ENCODE measurements at regions not wholly inside any gene's neighbourhood (a gene's known extent, or its start where the extent isn't known, plus 50 kb on each side); places are given as distances from the start of the nearest gene placed in this dataset.
"Not testable (repeated sequence)": the region's sequence is repeated elsewhere in the genome, so short reads cannot be mapped to it uniquely, and the experiment has no call there.

- Histone ChIP-seq H3K27ac (ENCODE audit: low read length in 2 of 2) (no peak overlapping the region), H3K27me3 (replicated peaks in 1 of 4; ENCODE audit: control extremely low read depth in 1 of 4, control insufficient read depth in 3 of 4, insufficient read depth in 4 of 4, low read length in 3 of 4) (no peaks in the 10 kb centered on the region), H3K79me2 (ENCODE audit: control insufficient read depth, insufficient read depth, low read length) (no peaks in the 10 kb centered on the region), H4K20me1 (ENCODE audit: control insufficient read depth, insufficient read depth, low read length, poor library complexity, severe bottlenecking) (no peaks in the 10 kb centered on the region), H2AFZ (ENCODE audit: insufficient read depth, low read depth, low read length, poor library complexity, severe bottlenecking) (no peak overlapping the region), H3K36me3 (replicated peaks in 1 of 2; ENCODE audit: control extremely low read depth in 1 of 2, control insufficient read depth in 1 of 2, extremely low read depth in 1 of 2, insufficient read depth in 2 of 2, low read length in 1 of 2) (no peaks in the 10 kb centered on the region), H3K4me2 (replicated peaks; ENCODE audit: low read depth, low read length, poor library complexity, severe bottlenecking) (no peak overlapping the region), H3K4me3 (ENCODE audit: control extremely low read depth in 1 of 5, extremely low read depth in 1 of 5, insufficient read depth in 1 of 5, low read depth in 2 of 5, low read length in 4 of 5) (no peak overlapping the region), H3K4me1 (ENCODE audit: control insufficient read depth in 2 of 2, insufficient read depth in 2 of 2, low read length in 2 of 2) (no peaks in the 10 kb centered on the region), H3K9ac (ENCODE audit: low read length) (no peak overlapping the region), H3K9me3 (ENCODE audit: control extremely low read depth in 1 of 3, control insufficient read depth in 2 of 3, insufficient read depth in 1 of 3, low read length in 2 of 3) (no peaks in the 10 kb centered on the region)
- ChIA-PET CTCF (no interaction called here), POLR2A (no interaction called here)
- Mint-ChIP-seq H3K4me3 (no peak overlapping the region), H3K4me1 (no peaks in the 10 kb centered on the region), H3K27me3 (no peaks in the 10 kb centered on the region), H3K27ac (no peak overlapping the region), H3K9me3 (ENCODE audit: insufficient read depth) (peaks cover 7% of the 10 kb centered on the region)
- ATAC-seq (ENCODE audit: low read depth), result no peak
- WGBS (ENCODE audit: insufficient coverage), result 57% methylated on average over 1 of the region's 1 CpG
- intact Hi-C loops (cut with micrococcal nuclease), result no loop called here
- DNase-seq, result no peak
- TF ChIP-seq EZH2 (IDR thresholded peaks at IDR 0.05; ENCODE audit: borderline replicate concordance, insufficient read depth, low read depth, low read length, poor library complexity, severe bottlenecking) (no peak), CTCF (IDR thresholded peaks at IDR 0.05) (no peak)
These were observed 350.8 kb downstream of the PTH2R start for GRCh38 chr2:208757364-208757763.

GRCh38 chr2:208773074-208773473, 366.5 kb downstream of the PTH2R start:
- CTCF ChIA-PET; ATAC-seq (ENCODE audit: low read depth); H3K27ac Mint-ChIP-seq; H2AFZ ChIP-seq (ENCODE audit: insufficient read depth, low read depth, low read length, poor library complexity, severe bottlenecking); H3K27me3 Mint-ChIP-seq; intact Hi-C loops (cut with micrococcal nuclease); POLR2A ChIA-PET; H3K4me3 ChIP-seq (ENCODE audit: control extremely low read depth in 1 of 5, extremely low read depth in 1 of 5, insufficient read depth in 1 of 5, low read depth in 2 of 5, low read length in 4 of 5); H3K4me1 ChIP-seq (ENCODE audit: control insufficient read depth in 2 of 2, insufficient read depth in 2 of 2, low read length in 2 of 2); DNase-seq; H3K4me3 Mint-ChIP-seq; H3K4me1 Mint-ChIP-seq; H3K27ac ChIP-seq (ENCODE audit: low read length in 2 of 2); H4K20me1 ChIP-seq (ENCODE audit: control insufficient read depth, insufficient read depth, low read length, poor library complexity, severe bottlenecking); H3K27me3 ChIP-seq (replicated peaks in 1 of 4; ENCODE audit: control extremely low read depth in 1 of 4, control insufficient read depth in 3 of 4, insufficient read depth in 4 of 4, low read length in 3 of 4); H3K4me2 ChIP-seq (replicated peaks; ENCODE audit: low read depth, low read length, poor library complexity, severe bottlenecking); H3K79me2 ChIP-seq (ENCODE audit: control insufficient read depth, insufficient read depth, low read length); H3K9me3 ChIP-seq (ENCODE audit: control extremely low read depth in 1 of 3, control insufficient read depth in 2 of 3, insufficient read depth in 1 of 3, low read length in 2 of 3); H3K9me3 Mint-ChIP-seq (ENCODE audit: insufficient read depth); H3K9ac ChIP-seq (ENCODE audit: low read length); H3K36me3 ChIP-seq (replicated peaks in 1 of 2; ENCODE audit: control extremely low read depth in 1 of 2, control insufficient read depth in 1 of 2, extremely low read depth in 1 of 2, insufficient read depth in 2 of 2, low read length in 1 of 2): not testable (repeated sequence)
- WGBS (ENCODE audit: insufficient coverage), result no CpG with 5 or more reads among the region's 2 CpGs
